ENCODE measurements at regions not wholly inside any gene's neighbourhood (a gene's known extent, or its start where the extent isn't known, plus 50 kb on each side); places are given as distances from the start of the nearest gene placed in this dataset.

- TF ChIP-seq HDGF (IDR thresholded peaks at IDR 0.05; ENCODE audit: borderline replicate concordance) (no peak), SUZ12 (IDR thresholded peaks at IDR 0.05) (no peak), ARNT (IDR thresholded peaks at IDR 0.05) (no peak)
Measured at GRCh38 chr4:123229286-123229685, 167.3 kb upstream of the SPRY1 start.

Data from HEK293T (cell line).